Naive thymus-derived CD4-positive, alpha-beta T cell (primary cell): ENCODE measurements at regions not wholly inside any gene's neighbourhood (a gene's known extent, or its start where the extent isn't known, plus 50 kb on each side); places are given as distances from the start of the nearest gene placed in this dataset.

ENCODE experiments used
- ATAC-seq: fragments of 150-1000 bp; cut with Tn5 transposase; 2 replicates; pipeline ENCODE4 v1.10.0; 2021; ENCODE audit warnings: mild to moderate bottlenecking, moderate library complexity
- CTCF ChIA-PET: fragments of 350-600 bp; sonication (Branson Sonifier 250); formaldehyde crosslinking; loops from one replicate; lab custom pipeline; 2021; ENCODE audit warnings: antibody characterized with exemption; lab: Charles Lee
- POLR2A ChIA-PET: fragments of 350-600 bp; sonication (Branson Sonifier 250); formaldehyde crosslinking; loops from one replicate; lab custom pipeline; 2021; ENCODE audit warnings: antibody characterized with exemption, inconsistent platforms; lab: Charles Lee
- DNase-seq, 9 donors: peaks; one replicate each; pipeline versions ENCODE4 v3.0.0 to v3.0.0-alpha.2; 2020 to 2022; ENCODE audit warnings: mixed read lengths in 1 of 9
- H3K27ac ChIP-seq: one replicate; pipeline ENCODE4 v1.7.0; 2013; ENCODE audit warnings: mild to moderate bottlenecking, low read depth, low read length, moderate library complexity
- H3K27me3 ChIP-seq, 2 donors: one replicate each; pipeline ENCODE4 v1.7.0; 2013; ENCODE audit warnings: low read length in 2 of 2, mild to moderate bottlenecking in 2 of 2, moderate library complexity in 2 of 2; ENCODE audit not compliant: control insufficient read depth in 2 of 2, insufficient read depth in 2 of 2
- H3K36me3 ChIP-seq, 3 experiments: 1 replicate in 2 of 3; 2 replicates in 1 of 3; pipeline ENCODE4 v1.7.0; 2013; ENCODE audit warnings: low read length in 3 of 3, mild to moderate bottlenecking in 3 of 3, moderate library complexity in 1 of 3; ENCODE audit not compliant: insufficient read depth in 3 of 3, control insufficient read depth in 2 of 3
- H3K4me1 ChIP-seq, 2 donors: one replicate each; pipeline ENCODE4 v1.7.0; 2013; ENCODE audit warnings: low read length in 2 of 2, mild to moderate bottlenecking in 2 of 2, moderate library complexity in 1 of 2; ENCODE audit not compliant: control insufficient read depth in 2 of 2, insufficient read depth in 2 of 2
- H3K4me3 ChIP-seq: 2 replicates; pipeline ENCODE4 v1.7.0; 2013; ENCODE audit warnings: mild to moderate bottlenecking, low read length
- H3K9me3 ChIP-seq, 3 experiments: 1 replicate in 2 of 3; 2 replicates in 1 of 3; pipeline ENCODE4 v1.7.0; 2013; ENCODE audit warnings: low read length in 3 of 3; ENCODE audit not compliant: control insufficient read depth in 2 of 3
- H3K27ac Mint-ChIP-seq, 9 donors: one replicate each; pipeline ENCODE4 v1.8.0; 2020 to 2022; ENCODE audit warnings: mixed read lengths in 9 of 9, mild to moderate bottlenecking in 8 of 9, moderate library complexity in 5 of 9, inconsistent platforms in 2 of 9
- H3K27me3 Mint-ChIP-seq, 5 donors: one replicate each; pipeline ENCODE4 v1.8.0; 2021 to 2022; ENCODE audit warnings: mixed read lengths in 5 of 5, mild to moderate bottlenecking in 1 of 5
- H3K36me3 Mint-ChIP-seq, 5 donors: one replicate each; pipeline ENCODE4 v1.8.0; 2020 to 2022; ENCODE audit warnings: mixed read lengths in 5 of 5, mild to moderate bottlenecking in 3 of 5, inconsistent platforms in 1 of 5
- H3K4me1 Mint-ChIP-seq, 7 donors: one replicate each; pipeline ENCODE4 v1.8.0; 2020 to 2022; ENCODE audit warnings: mixed read lengths in 7 of 7, mild to moderate bottlenecking in 3 of 7, inconsistent platforms in 1 of 7
- H3K4me3 Mint-ChIP-seq, 10 donors: one replicate each; pipeline ENCODE4 v1.8.0; 2020 to 2022; ENCODE audit warnings: mild to moderate bottlenecking in 10 of 10, mixed read lengths in 10 of 10, moderate library complexity in 6 of 10, inconsistent platforms in 2 of 10
- H3K9me3 Mint-ChIP-seq, 11 donors: one replicate each; pipeline ENCODE4 v1.8.0; 2020 to 2022; ENCODE audit warnings: mixed read lengths in 11 of 11, mild to moderate bottlenecking in 4 of 11, inconsistent platforms in 1 of 11, moderate library complexity in 1 of 11
- intact Hi-C, 2 donors: fragments of 100-400 bp; cut with micrococcal nuclease; formaldehyde crosslinking; loops; one replicate each; pipeline ENCODE4 v1.15.1; 2023

GRCh38 chr18:33517950-33518349 lies 60.1 kb upstream of the ASXL3 start:
- ATAC-seq (no peak), DNase-seq (no peak)
- no peaks in the 10 kb centered on the region for H3K36me3 ChIP-seq
- ChIA-PET POLR2A (no interaction called here), CTCF (no interaction called here)
- intact Hi-C loops: no loop called here
- H3K4me1 ChIP-seq: no peaks in the 10 kb centered on the region
- no peaks in the 10 kb centered on the region for H3K27me3 Mint-ChIP-seq
- no peaks in the 10 kb centered on the region for H3K27me3 ChIP-seq
- no peak overlapping the region for H3K27ac Mint-ChIP-seq
- H3K4me1 Mint-ChIP-seq: no peaks in the 10 kb centered on the region
- no peak overlapping the region for H3K4me3 Mint-ChIP-seq
- no peak overlapping the region for H3K27ac ChIP-seq
- no peak overlapping the region for H3K4me3 ChIP-seq
- peaks cover 0 to 3% (median 0%) of the 10 kb centered on the region in 3 experiments for H3K9me3 ChIP-seq
- peaks cover 3 to 34% (median 10%) of the 10 kb centered on the region in 11 donors for H3K9me3 Mint-ChIP-seq
- H3K36me3 Mint-ChIP-seq: peaks cover 0 to 5% (median 0%) of the 10 kb centered on the region in 5 donors

- Histone ChIP-seq H3K4me1 (no peaks in the 10 kb centered on the region), H3K27me3 (no peaks in the 10 kb centered on the region), H3K4me3 (no peak overlapping the region), H3K27ac (no peak overlapping the region), H3K9me3 (peaks cover 0 to 3% (median 0%) of the 10 kb centered on the region in 3 experiments), H3K36me3 (no peaks in the 10 kb centered on the region)
- ChIA-PET POLR2A (no interaction called here), CTCF (no interaction called here)
- Mint-ChIP-seq H3K9me3 (peaks cover 5 to 45% (median 12%) of the 10 kb centered on the region in 11 donors), H3K4me3 (no peak overlapping the region), H3K27ac (no peak overlapping the region), H3K4me1 (no peaks in the 10 kb centered on the region), H3K27me3 (no peaks in the 10 kb centered on the region), H3K36me3 (peaks cover 0 to 5% (median 0%) of the 10 kb centered on the region in 5 donors)
- no peak for ATAC-seq
- intact Hi-C loops: no loop called here
- no peak for DNase-seq
Measured at GRCh38 chr18:33513027-33513426, 65.0 kb upstream of the ASXL3 start.

- H3K27ac ChIP-seq: no peak overlapping the region
- Mint-ChIP-seq H3K4me3 (no peak overlapping the region), H3K36me3 (no peaks in the 10 kb centered on the region), H3K4me1 (no peaks in the 10 kb centered on the region), H3K27me3 (no peaks in the 10 kb centered on the region), H3K9me3 (peaks cover 0 to 27% (median 6%) of the 10 kb centered on the region in 11 donors), H3K27ac (no peak overlapping the region)
- no peak overlapping the region for H3K4me3 ChIP-seq
- DNase-seq: no peak
- ChIA-PET POLR2A (no interaction called here), CTCF (no interaction called here)
- no peak for ATAC-seq
- intact Hi-C loops: no loop called here
- H3K36me3 ChIP-seq: no peaks in the 10 kb centered on the region
- H3K4me1 ChIP-seq: no peaks in the 10 kb centered on the region
- H3K27me3 ChIP-seq: no peaks in the 10 kb centered on the region
- H3K9me3 ChIP-seq: no peaks in the 10 kb centered on the region
Measured at GRCh38 chr18:33507019-33507418, 66.5 kb upstream of the CCDC178 start.

GRCh38 chr18:33505798-33506197 lies 65.3 kb upstream of the CCDC178 start:
- ChIA-PET CTCF (no interaction called here), POLR2A (no interaction called here)
- Mint-ChIP-seq H3K27ac (no peak overlapping the region), H3K9me3 (peaks cover 0 to 21% (median 3%) of the 10 kb centered on the region in 11 donors), H3K36me3 (no peaks in the 10 kb centered on the region), H3K27me3 (no peaks in the 10 kb centered on the region), H3K4me1 (no peaks in the 10 kb centered on the region), H3K4me3 (no peak overlapping the region)
- Histone ChIP-seq H3K27ac (no peak overlapping the region), H3K27me3 (no peaks in the 10 kb centered on the region), H3K4me3 (no peak overlapping the region), H3K36me3 (no peaks in the 10 kb centered on the region), H3K9me3 (no peaks in the 10 kb centered on the region), H3K4me1 (no peaks in the 10 kb centered on the region)
- ATAC-seq (no peak), DNase-seq (no peak)
- intact Hi-C loops: no loop called here

- Histone ChIP-seq H3K27ac (no peak overlapping the region), H3K27me3 (no peaks in the 10 kb centered on the region), H3K36me3 (no peaks in the 10 kb centered on the region), H3K9me3 (no peaks in the 10 kb centered on the region), H3K4me1 (no peaks in the 10 kb centered on the region), H3K4me3 (no peak overlapping the region)
- H3K27me3 Mint-ChIP-seq: no peaks in the 10 kb centered on the region
- no peak for DNase-seq
- no peaks in the 10 kb centered on the region for H3K36me3 Mint-ChIP-seq
- H3K27ac Mint-ChIP-seq: no peak overlapping the region
- no peak for ATAC-seq
- ChIA-PET POLR2A (no interaction called here), CTCF (no interaction called here)
- peaks cover 0 to 23% (median 3%) of the 10 kb centered on the region in 11 donors for H3K9me3 Mint-ChIP-seq
- intact Hi-C loops: no loop called here
- no peak overlapping the region for H3K4me3 Mint-ChIP-seq
- H3K4me1 Mint-ChIP-seq: no peaks in the 10 kb centered on the region
Measured at GRCh38 chr18:33505297-33505696, 64.8 kb upstream of the CCDC178 start.

- ATAC-seq: no peak
Measured at GRCh38 chr18:33495278-33495677, 54.8 kb upstream of the CCDC178 start.

More at GRCh38 chr18:33495278-33495677, 54.8 kb upstream of the CCDC178 start:
- Histone ChIP-seq H3K27ac (no peak overlapping the region), H3K4me1 (no peaks in the 10 kb centered on the region), H3K27me3 (no peaks in the 10 kb centered on the region), H3K9me3 (no peaks in the 10 kb centered on the region), H3K36me3 (no peaks in the 10 kb centered on the region), H3K4me3 (no peak overlapping the region)
- no peak overlapping the region for H3K27ac Mint-ChIP-seq
- no peak overlapping the region for H3K4me3 Mint-ChIP-seq
- intact Hi-C loops: loop anchor here in 1 of 2 donors (10.0 kb wide), 1 partner anchor 260 kb away; no protein-coding TSS in a partner anchor
- H3K36me3 Mint-ChIP-seq: no peaks in the 10 kb centered on the region
- no peak for DNase-seq
- H3K4me1 Mint-ChIP-seq: no peaks in the 10 kb centered on the region
- no peaks in the 10 kb centered on the region for H3K27me3 Mint-ChIP-seq
- POLR2A ChIA-PET: no interaction called here
- peaks cover 0 to 26% (median 3%) of the 10 kb centered on the region in 11 donors for H3K9me3 Mint-ChIP-seq
- CTCF ChIA-PET: no interaction called here
